Hepatocyte (in vitro differentiated cells): ENCODE measurements at regions not wholly inside any gene's neighbourhood (a gene's known extent, or its start where the extent isn't known, plus 50 kb on each side); places are given as distances from the start of the nearest gene placed in this dataset.
"Not testable (repeated sequence)": the region's sequence is repeated elsewhere in the genome, so short reads cannot be mapped to it uniquely, and the experiment has no call there.

ENCODE experiments used
- DNase-seq: peaks from one replicate; pipeline ENCODE4 v3.0.0-alpha.2; 2016; ENCODE audit warnings: low spot score
- H2AFZ ChIP-seq: fragments of 200-600 bp; sonication (generic); 2 replicates; pipeline ENCODE4 v1.6.0; 2016; ENCODE audit warnings: antibody characterized with exemption, mild to moderate bottlenecking
- H3K27ac ChIP-seq: fragments of 200-600 bp; sonication (generic); 2 replicates; pipeline ENCODE4 v1.5.1; 2016; ENCODE audit warnings: mild to moderate bottlenecking
- H3K27me3 ChIP-seq: fragments of 200-600 bp; sonication (generic); 2 replicates; pipeline ENCODE4 v1.6.1; 2016
- H3K36me3 ChIP-seq: fragments of 200-600 bp; sonication (generic); replicated peaks from 2 replicates; pipeline ENCODE4 v1.5.1; 2016; ENCODE audit warnings: low read depth; ENCODE audit not compliant: insufficient read depth
- H3K4me1 ChIP-seq: fragments of 200-600 bp; sonication (generic); 2 replicates; pipeline ENCODE4 v1.5.1; 2016; ENCODE audit warnings: mild to moderate bottlenecking, moderate library complexity; ENCODE audit not compliant: insufficient read depth
- H3K4me2 ChIP-seq: fragments of 200-600 bp; sonication (generic); 2 replicates; pipeline ENCODE4 v1.6.0; 2016
- H3K4me3 ChIP-seq: fragments of 200-600 bp; sonication (generic); 2 replicates; pipeline ENCODE4 v1.5.1; 2016; ENCODE audit warnings: mild to moderate bottlenecking
- H3K79me2 ChIP-seq: fragments of 200-600 bp; sonication (generic); 2 replicates; pipeline ENCODE4 v1.6.0; 2017; ENCODE audit warnings: mild to moderate bottlenecking
- H3K9me2 ChIP-seq: fragments of 200-600 bp; sonication (generic); replicated peaks from 2 replicates; pipeline ENCODE4 v1.6.0; 2017; ENCODE audit warnings: mild to moderate bottlenecking; ENCODE audit not compliant: insufficient read depth
- H3K9me3 ChIP-seq: fragments of 200-600 bp; sonication (generic); 2 replicates; pipeline ENCODE4 v1.5.1; 2016; ENCODE audit warnings: low read depth, mild to moderate bottlenecking
- H4K20me1 ChIP-seq: fragments of 200-600 bp; sonication (generic); 2 replicates; pipeline ENCODE4 v1.6.0; 2016; ENCODE audit warnings: mild to moderate bottlenecking; ENCODE audit not compliant: insufficient read depth, poor library complexity, severe bottlenecking
- EZH2 ChIP-seq: fragments of 200-600 bp; sonication (generic); IDR thresholded peaks from 2 replicates; pipeline ENCODE4 v1.6.1; 2016; ENCODE audit warnings: antibody characterized with exemption, mild to moderate bottlenecking, borderline replicate concordance
- EZH2phosphoT487 ChIP-seq: fragments of 200-600 bp; sonication (generic); IDR thresholded peaks from one replicate; pipeline ENCODE4 v1.6.1; 2018; ENCODE audit warnings: antibody characterized with exemption, mild to moderate bottlenecking, low read depth, moderate library complexity; ENCODE audit not compliant: unreplicated experiment, severe bottlenecking
- WGBS: methylation state at CpG from one replicate; pipeline ENCODE4 v1.1.6; 2016; ENCODE audit warnings: low lambda C conversion rate; ENCODE audit errors: missing lambda C conversion rate; 5-methylcytosine and 5-hydroxymethylcytosine counted together
- TF ChIP-seq, protein P1 (sequence below): fragments of 200-600 bp; sonication (generic); IDR thresholded peaks from 2 replicates; pipeline ENCODE4 v1.5.1; 2016; ENCODE audit warnings: antibody characterized with exemption, mild to moderate bottlenecking; ENCODE audit not compliant: poor library complexity

DNA sequence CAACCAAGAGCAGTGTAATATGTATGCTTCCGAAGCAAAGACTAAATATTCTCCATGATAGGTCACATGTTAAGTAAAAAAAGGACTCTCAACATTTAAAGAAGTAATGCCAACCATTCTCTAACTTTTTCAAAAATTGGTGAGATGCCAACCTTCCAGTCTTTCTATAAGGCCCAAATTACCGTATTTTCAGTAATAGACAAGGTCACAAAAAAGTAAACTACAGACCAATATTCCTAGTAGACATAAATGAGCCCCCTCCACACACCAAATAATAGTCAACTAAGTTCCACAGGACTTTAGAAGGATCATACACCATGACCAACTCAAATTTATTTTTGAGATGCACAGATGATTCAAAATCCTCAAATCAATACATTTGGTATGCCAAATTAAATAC lies 867.4 kb downstream of the TMEM121 start:
- H3K4me2 ChIP-seq = no peak overlapping the region
- H3K4me1 ChIP-seq = no peaks in the 10 kb centered on the region
- H2AFZ ChIP-seq = no peak overlapping the region
- H3K36me3 ChIP-seq = no peaks in the 10 kb centered on the region
- no peak for DNase-seq
- H4K20me1 ChIP-seq = no peaks in the 10 kb centered on the region
- H3K4me3 ChIP-seq = no peak overlapping the region
- H3K79me2 ChIP-seq = no peaks in the 10 kb centered on the region
- TF ChIP-seq, protein P1, sequence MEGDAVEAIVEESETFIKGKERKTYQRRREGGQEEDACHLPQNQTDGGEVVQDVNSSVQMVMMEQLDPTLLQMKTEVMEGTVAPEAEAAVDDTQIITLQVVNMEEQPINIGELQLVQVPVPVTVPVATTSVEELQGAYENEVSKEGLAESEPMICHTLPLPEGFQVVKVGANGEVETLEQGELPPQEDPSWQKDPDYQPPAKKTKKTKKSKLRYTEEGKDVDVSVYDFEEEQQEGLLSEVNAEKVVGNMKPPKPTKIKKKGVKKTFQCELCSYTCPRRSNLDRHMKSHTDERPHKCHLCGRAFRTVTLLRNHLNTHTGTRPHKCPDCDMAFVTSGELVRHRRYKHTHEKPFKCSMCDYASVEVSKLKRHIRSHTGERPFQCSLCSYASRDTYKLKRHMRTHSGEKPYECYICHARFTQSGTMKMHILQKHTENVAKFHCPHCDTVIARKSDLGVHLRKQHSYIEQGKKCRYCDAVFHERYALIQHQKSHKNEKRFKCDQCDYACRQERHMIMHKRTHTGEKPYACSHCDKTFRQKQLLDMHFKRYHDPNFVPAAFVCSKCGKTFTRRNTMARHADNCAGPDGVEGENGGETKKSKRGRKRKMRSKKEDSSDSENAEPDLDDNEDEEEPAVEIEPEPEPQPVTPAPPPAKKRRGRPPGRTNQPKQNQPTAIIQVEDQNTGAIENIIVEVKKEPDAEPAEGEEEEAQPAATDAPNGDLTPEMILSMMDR = no peak
- TF ChIP-seq EZH2 (no peak), EZH2phosphoT487 (no peak)
- H3K9me3 ChIP-seq = no peaks in the 10 kb centered on the region
- no peak overlapping the region for H3K27ac ChIP-seq
- H3K9me2 ChIP-seq = no peaks in the 10 kb centered on the region
- WGBS = 50% methylated on average over 2 of the region's 2 CpGs
- no peaks in the 10 kb centered on the region for H3K27me3 ChIP-seq

GRCh38 chr14:106395456-106396050 lies 869.2 kb downstream of the TMEM121 start:
- Histone ChIP-seq H3K9me2 (no peaks in the 10 kb centered on the region), H4K20me1 (no peaks in the 10 kb centered on the region), H3K79me2 (no peaks in the 10 kb centered on the region), H3K4me1 (no peaks in the 10 kb centered on the region), H3K27me3 (no peaks in the 10 kb centered on the region), H3K4me3 (no peak overlapping the region), H3K36me3 (no peaks in the 10 kb centered on the region), H3K9me3 (no peaks in the 10 kb centered on the region), H3K27ac (no peak overlapping the region), H2AFZ (no peak overlapping the region), H3K4me2 (no peak overlapping the region)
- 66% methylated on average over 5 of the region's 5 CpGs for WGBS
- no peak for DNase-seq
- TF ChIP-seq, protein P1 = no peak

GRCh38 chr14:106396999-106397398 lies 870.6 kb downstream of the TMEM121 start:
- TF ChIP-seq EZH2 (no peak), EZH2phosphoT487 (no peak)
- TF ChIP-seq, protein P1 = no peak

DNA sequence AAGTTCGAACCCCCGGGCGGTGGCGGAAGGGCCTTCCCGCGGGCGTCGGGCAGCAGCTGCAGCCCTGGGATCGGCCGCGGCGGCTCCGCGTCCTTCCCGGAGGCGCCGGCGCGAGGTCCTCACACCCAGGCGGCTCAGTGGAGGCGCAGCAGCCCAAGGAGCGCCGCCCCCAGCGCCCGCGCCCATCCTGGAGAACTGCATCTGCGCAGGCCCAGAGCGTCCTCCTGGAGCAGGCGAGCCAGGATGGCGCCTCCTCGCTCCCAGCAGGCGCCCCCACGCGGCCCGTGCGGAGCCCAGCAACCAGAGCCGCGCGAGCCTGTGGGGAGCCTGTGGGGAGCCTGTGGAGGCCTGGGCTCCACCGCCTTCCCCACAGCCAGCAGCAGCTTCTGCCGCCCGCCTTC lies 872.5 kb downstream of the TMEM121 start:
- H3K9me2 ChIP-seq, H2AFZ ChIP-seq, H3K4me1 ChIP-seq, H4K20me1 ChIP-seq, DNase-seq, H3K27ac ChIP-seq, H3K9me3 ChIP-seq, H3K36me3 ChIP-seq, H3K4me2 ChIP-seq, H3K4me3 ChIP-seq, H3K27me3 ChIP-seq, H3K79me2 ChIP-seq: not testable (repeated sequence)
- 93% methylated on average over 35 of the region's 42 CpGs for WGBS

More at GRCh38 chr14:106396999-106397398, 870.6 kb downstream of the TMEM121 start:
- Histone ChIP-seq H3K36me3 (no peaks in the 10 kb centered on the region), H3K9me2 (no peaks in the 10 kb centered on the region), H2AFZ (no peak overlapping the region), H3K9me3 (no peaks in the 10 kb centered on the region), H3K27me3 (no peaks in the 10 kb centered on the region), H3K4me3 (no peak overlapping the region), H3K4me1 (no peaks in the 10 kb centered on the region), H3K79me2 (no peaks in the 10 kb centered on the region), H3K27ac (no peak overlapping the region), H3K4me2 (no peak overlapping the region), H4K20me1 (no peaks in the 10 kb centered on the region)
- 75% methylated on average over 4 of the region's 4 CpGs for WGBS
- DNase-seq = no peak

- not testable (repeated sequence) for H3K4me3 ChIP-seq, H3K27ac ChIP-seq, H4K20me1 ChIP-seq, H3K27me3 ChIP-seq, H3K9me2 ChIP-seq, H3K9me3 ChIP-seq, H3K36me3 ChIP-seq, H2AFZ ChIP-seq, H3K79me2 ChIP-seq, H3K4me1 ChIP-seq, DNase-seq, H3K4me2 ChIP-seq
- WGBS = 97% methylated on average over 7 of the region's 46 CpGs
Observed at GRCh38 chr14:106401316-106401715, 874.9 kb downstream of the TMEM121 start.

- 69% methylated on average over 9 of the region's 9 CpGs for WGBS
- H2AFZ ChIP-seq, H3K4me2 ChIP-seq: not testable (repeated sequence)
Observed at GRCh38 chr14:106410229-106410628, 883.8 kb downstream of the TMEM121 start.

More at GRCh38 chr14:106410229-106410628, 883.8 kb downstream of the TMEM121 start:
- H3K27ac ChIP-seq, H3K9me3 ChIP-seq, DNase-seq, H4K20me1 ChIP-seq, H3K9me2 ChIP-seq, H3K27me3 ChIP-seq, H3K36me3 ChIP-seq, H3K79me2 ChIP-seq, H3K4me1 ChIP-seq, H3K4me3 ChIP-seq: not testable (repeated sequence)
